ENCODE measurements at regions not wholly inside any gene's neighbourhood (a gene's known extent, or its start where the extent isn't known, plus 50 kb on each side); places are given as distances from the start of the nearest gene placed in this dataset.

GRCh38 chr1:13878021-13878420 lies 178.0 kb downstream of the PRDM2 start:
- DNase-seq: no peak

GRCh38 chr1:13878451-13878850 lies 178.5 kb downstream of the PRDM2 start:
- no peak for DNase-seq

GRCh38 chr1:13881385-13882088 lies 181.5 kb downstream of the PRDM2 start:
- DNase-seq: no peak

- DNase-seq: no peak
Observed at GRCh38 chr1:13888351-13888986, 188.5 kb downstream of the PRDM2 start.

DNA sequence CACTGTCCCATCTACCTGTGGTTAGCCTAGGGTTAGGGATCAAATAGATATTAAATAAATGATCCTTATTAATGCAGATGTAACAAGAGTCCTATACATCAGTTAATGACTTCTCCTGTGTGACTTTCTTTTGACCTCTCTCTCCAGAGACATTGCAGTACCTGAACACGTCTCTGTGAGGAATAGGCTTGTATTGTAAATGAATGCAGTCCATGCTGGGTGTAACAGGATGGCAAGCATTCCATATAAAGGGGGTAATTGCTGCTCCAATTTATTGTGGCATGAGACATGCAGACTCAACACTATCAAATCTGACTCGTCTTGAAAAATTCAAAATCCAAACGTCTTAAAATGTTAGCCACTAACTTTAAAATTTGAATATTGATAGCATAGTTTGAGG lies 189.5 kb downstream of the PRDM2 start:
- DNase-seq: no peak

- DNase-seq: no peak
Observed at GRCh38 chr1:13890766-13891165, 190.8 kb downstream of the PRDM2 start.

- DNase-seq: no peak
Observed at GRCh38 chr1:13892198-13892597, 192.2 kb downstream of the PRDM2 start.

GRCh38 chr1:13892671-13893325 lies 192.8 kb downstream of the PRDM2 start:
- no peak for DNase-seq

DNA sequence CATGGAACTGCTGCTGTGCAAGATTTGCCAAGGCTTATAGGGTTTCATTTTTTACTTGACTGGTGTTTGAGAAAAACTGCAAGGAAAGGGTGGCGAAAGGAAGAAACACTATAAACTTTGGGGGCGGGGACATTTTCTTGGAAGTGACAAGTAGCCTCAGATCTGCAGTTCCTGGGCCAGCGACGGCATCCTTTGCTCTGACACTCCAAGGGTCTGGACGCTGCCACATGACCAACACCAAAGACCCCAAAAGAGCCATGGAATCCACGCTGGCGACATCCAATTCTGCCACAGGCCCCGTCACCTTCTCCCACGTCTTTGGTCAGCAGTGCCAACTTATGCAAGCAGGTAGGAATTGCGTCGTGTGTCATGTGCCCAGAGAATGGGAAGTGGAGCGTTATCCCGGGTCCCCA lies 193.4 kb downstream of the PRDM2 start:
- no peak for DNase-seq

DNA sequence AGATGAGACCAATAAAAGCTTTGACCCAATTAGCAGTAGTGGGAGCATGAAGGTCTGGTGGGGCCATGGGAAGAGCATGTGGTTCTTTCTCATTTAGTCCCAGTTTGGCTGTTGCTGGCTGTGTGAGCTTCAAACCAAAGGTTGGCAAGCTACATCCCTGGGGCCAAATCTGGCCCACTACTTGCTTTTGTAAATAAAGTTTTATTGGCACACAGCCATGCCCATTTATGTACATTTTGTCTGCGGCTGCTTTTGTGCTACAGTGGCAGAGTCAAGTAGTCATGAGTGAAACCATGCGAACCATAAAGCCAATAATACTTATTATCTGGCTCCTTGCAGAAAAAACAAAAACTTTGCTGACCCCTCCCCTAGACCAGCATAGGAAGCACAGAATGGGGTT lies 196.9 kb downstream of the PRDM2 start:
- DNase-seq: no peak

GRCh38 chr1:13898406-13898805 lies 198.4 kb downstream of the PRDM2 start:
- no peak for DNase-seq

- DNase-seq: no peak
Observed at GRCh38 chr1:13899856-13900255, 199.9 kb downstream of the PRDM2 start.

DNA sequence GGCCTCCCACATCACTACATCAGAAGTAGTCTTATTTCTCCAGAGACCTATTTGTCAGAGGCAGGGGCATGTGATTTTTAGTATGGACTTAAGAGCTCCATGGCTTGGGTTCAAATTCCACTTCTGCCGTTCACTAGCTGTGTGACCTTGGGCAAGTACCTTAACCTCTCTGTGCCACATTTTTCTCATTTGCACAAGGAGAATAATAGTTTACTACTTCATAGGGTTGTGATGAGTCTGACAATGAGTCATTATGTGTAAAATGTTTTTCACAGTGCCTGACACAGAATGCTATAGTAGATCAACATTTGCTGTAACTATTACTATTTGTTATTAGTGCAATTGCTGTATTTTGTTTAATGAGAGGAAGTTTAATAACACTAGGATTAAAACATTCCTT lies 200.6 kb downstream of the PRDM2 start:
- no peak for DNase-seq

DNA sequence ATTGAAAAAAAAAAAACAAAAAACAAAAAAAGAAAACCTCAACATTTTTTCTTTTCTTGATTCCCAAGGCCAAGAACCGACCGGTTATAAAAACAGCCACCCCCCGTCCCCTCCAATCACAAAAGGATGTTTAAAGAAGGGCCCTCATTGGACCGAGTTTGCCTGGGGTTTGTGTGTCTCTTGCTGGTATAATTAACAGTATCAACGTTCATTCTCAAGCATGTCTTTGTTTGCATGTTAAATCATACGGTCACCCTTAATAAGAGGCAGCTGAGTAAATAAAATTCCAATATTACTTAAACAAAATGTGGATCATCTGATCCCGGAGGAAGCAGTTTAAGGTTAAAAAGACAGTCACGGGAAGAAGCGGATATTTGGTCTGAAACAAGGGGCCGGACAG lies 201.1 kb downstream of the PRDM2 start:
- DNase-seq: no peak

- no peak for DNase-seq
Observed at GRCh38 chr1:13901597-13901996, 201.6 kb downstream of the PRDM2 start.

DNA sequence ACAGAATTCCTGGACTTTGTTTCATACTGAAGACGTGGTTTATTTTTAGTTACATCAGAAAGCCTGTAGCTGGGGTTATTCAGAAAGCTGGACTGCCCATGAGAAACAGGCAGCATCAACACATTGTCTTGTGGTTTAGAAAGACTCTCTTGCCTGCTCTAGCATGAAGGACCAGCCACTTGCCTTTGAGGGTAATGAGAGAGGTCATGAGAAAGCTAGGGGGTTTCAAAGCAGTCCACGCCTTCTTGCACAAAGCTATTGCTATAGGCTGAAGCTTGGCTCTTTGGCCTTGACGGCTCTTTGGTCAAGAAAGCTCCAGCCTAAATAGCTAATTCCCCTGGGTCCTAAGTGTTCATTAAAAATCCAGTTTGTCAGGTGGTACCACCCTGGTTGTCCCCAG lies 208.1 kb downstream of the PRDM2 start:
- no peak for DNase-seq

- no peak for DNase-seq
Observed at GRCh38 chr1:13911697-13912619, 212.0 kb downstream of the PRDM2 start.

DNA sequence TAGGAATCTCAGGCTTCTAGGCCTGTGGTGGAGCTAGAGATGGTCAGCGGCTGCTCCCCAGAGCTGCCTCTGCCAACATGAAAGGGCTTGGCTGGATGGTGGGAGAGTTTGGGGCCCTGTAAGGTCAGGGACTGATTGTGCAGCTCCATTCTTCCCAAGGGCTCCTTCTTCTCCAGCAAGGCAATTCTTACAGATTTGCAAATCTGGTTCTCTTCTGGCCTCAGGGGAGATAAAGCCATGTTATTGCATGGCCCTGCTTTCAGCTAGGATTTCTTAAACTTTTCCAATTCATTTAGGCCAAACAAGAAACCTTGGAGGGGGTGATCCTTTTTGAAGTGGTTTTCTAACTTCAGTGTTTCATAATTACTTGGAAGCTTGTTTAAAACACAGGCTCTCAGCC lies 213.4 kb downstream of the PRDM2 start:
- DNase-seq: no peak

- DNase-seq: no peak
Observed at GRCh38 chr1:13916530-13916929, 216.5 kb downstream of the PRDM2 start.

DNA sequence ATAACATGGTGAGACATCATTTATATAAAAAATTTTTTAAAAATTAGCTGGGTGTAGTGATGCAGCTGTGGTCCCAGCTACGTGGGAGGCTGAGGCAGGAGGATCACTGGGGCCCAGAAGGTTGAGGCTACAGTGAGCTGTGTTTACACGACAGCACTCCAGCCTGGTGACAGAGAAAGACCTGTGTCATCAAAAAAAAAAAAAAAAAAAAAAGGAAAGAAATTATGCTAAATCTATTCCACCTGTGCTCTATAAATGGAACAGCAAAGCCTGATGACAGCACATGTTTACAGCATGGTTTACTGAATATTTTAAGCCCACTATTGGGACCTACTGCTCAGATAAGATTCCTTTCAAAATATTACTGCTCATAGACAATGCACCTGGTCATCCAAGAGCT lies 217.6 kb downstream of the PRDM2 start:
- no peak for DNase-seq

DNA sequence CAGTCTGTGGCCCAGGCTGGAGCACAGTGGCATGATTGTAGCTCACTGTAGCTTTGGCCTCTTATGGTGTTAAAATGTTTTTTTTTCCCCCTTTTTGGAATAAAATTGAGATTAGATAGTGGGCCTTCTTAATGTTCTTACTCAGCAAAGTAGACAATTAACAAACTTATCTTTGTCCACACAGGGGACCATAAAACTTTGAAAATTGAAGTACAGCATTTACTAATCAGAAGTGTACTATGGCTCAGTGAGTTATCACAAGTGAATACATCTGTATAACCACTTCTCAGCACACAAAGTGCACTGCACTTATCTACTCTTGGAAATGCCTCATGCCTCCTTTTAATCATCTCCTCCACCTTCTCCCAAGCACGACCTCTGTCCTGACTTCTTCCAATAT lies 218.9 kb downstream of the PRDM2 start:
- DNase-seq: no peak

GRCh38 chr1:13921190-13921589 lies 221.2 kb downstream of the PRDM2 start:
- DNase-seq: no peak

GRCh38 chr1:13922466-13923110 lies 222.6 kb downstream of the PRDM2 start:
- no peak for DNase-seq
